Transverse colon (tissue), 4 donors: ENCODE measurements at regions not wholly inside any gene's neighbourhood (a gene's known extent, or its start where the extent isn't known, plus 50 kb on each side); places are given as distances from the start of the nearest gene placed in this dataset.

Experiments
- DNase-seq: peaks from one replicate; pipeline ENCODE4 v3.0.0-alpha.2; 2019
- H3K27ac ChIP-seq, 4 donors: fragments of 200-600 bp; sonication (generic); 2 replicates each; pipeline ENCODE4 v1.5.1; 2016 to 2018; ENCODE audit warnings: inconsistent platforms in 4 of 4
- H3K27me3 ChIP-seq: fragments of 200-600 bp; sonication (generic); 2 replicates; pipeline ENCODE4 v1.5.1; 2017; ENCODE audit warnings: inconsistent platforms
- H3K36me3 ChIP-seq, 4 donors: fragments of 200-600 bp; sonication (generic); 2 replicates each; pipeline ENCODE4 v1.5.1; 2017 to 2019; ENCODE audit warnings: inconsistent platforms in 4 of 4
- H3K4me1 ChIP-seq, 4 donors: fragments of 200-600 bp; sonication (generic); 2 replicates each; pipeline ENCODE4 v1.5.1; 2017 to 2020; ENCODE audit warnings: inconsistent platforms in 4 of 4
- H3K4me3 ChIP-seq, 4 donors: fragments of 200-600 bp; sonication (generic); 1 replicate in 1 of 4; 2 replicates in 3 of 4; pipeline versions ENCODE4 v1.5.1 to v1.6.1; 2017 to 2019; ENCODE audit warnings: inconsistent platforms in 4 of 4
- H3K9me3 ChIP-seq, 2 donors: fragments of 200-600 bp; sonication (generic); 2 replicates each; pipeline ENCODE4 v1.5.1; 2017 to 2019; ENCODE audit warnings: inconsistent platforms in 2 of 2
- CTCF ChIP-seq, 5 experiments: fragments of 200-600 bp in 3 of 5; fragments of 450-650 bp in 2 of 5; sonication (generic) in 3 of 5; IDR thresholded peaks; 1 replicate in 2 of 5; 2 replicates in 3 of 5; pipeline ENCODE4 v1.5.1; 2016 to 2017; ENCODE audit warnings: antibody characterized with exemption in 5 of 5, inconsistent platforms in 3 of 5, mild to moderate bottlenecking in 2 of 5, moderate library complexity in 1 of 5
- EP300 ChIP-seq: sonication (generic); formaldehyde crosslinking; IDR thresholded peaks from one replicate; pipeline ENCODE4 v1.6.1; 2017; ENCODE audit warnings: antibody characterized with exemption, low read depth
- POLR2A ChIP-seq: fragments of 450-650 bp; IDR thresholded peaks from one replicate; pipeline ENCODE4 v1.6.1; 2016; ENCODE audit warnings: antibody characterized with exemption, mild to moderate bottlenecking, moderate library complexity
- POLR2AphosphoS5 ChIP-seq, 3 donors: sonication (generic); formaldehyde crosslinking; IDR thresholded peaks; one replicate each; pipeline ENCODE4 v1.6.1; 2016; ENCODE audit warnings: antibody characterized with exemption in 3 of 3
- WGBS, 2 donors: methylation state at CpG; one replicate each; pipeline ENCODE4 v1.1.5; 2018; ENCODE audit warnings: low coverage in 1 of 2; 5-methylcytosine and 5-hydroxymethylcytosine counted together
- in situ Hi-C, 4 donors: fragments of 200-750 bp; cut with MboI; loops; one replicate each; pipeline versions ENCODE4 v1.15.0 to v1.15.1; 2017; ENCODE audit warnings: low sequenced_read_pairs in 3 of 4, low pct_ligation_motif_present in 1 of 4, low pct_unique_long_range_greater_than_20kb in 1 of 4
- intact Hi-C: fragments of 100-400 bp; cut with DNase I; formaldehyde crosslinking; loops from one replicate; pipeline ENCODE4 v1.15.1; 2023; ENCODE audit warnings: low total_unique reads

GRCh38 chr17:51496378-51496777, 236.0 kb downstream of the UTP18 start:
- no peak overlapping the region for H3K27ac ChIP-seq
- H3K36me3 ChIP-seq: no peaks in the 10 kb centered on the region
- H3K4me3 ChIP-seq: no peak overlapping the region
- 8% methylated on average over 1 of the region's 1 CpG; no CpG with 5 or more reads in 1 of the 2 donors for WGBS, 2 donors
- no peaks in the 10 kb centered on the region for H3K4me1 ChIP-seq
- H3K27me3 ChIP-seq: no peaks in the 10 kb centered on the region
- in situ Hi-C loops: loop anchor here in 1 of 4 donors (25.0 kb wide), 1 partner anchor 109 kb away; no protein-coding TSS in a partner anchor
- TF ChIP-seq POLR2AphosphoS5 (IDR thresholded peaks at IDR 0.05) (no peak), EP300 (no peak), CTCF (IDR thresholded peaks at IDR 0.05) (no peak), POLR2A (no peak)
- no peak for DNase-seq
- intact Hi-C loops: no loop called here
- H3K9me3 ChIP-seq: no peaks in the 10 kb centered on the region

- intact Hi-C loops (no loop called here), in situ Hi-C loops (loop anchor here in 1 of 4 donors (25.0 kb wide), 1 partner anchor 113 kb away; no protein-coding TSS in a partner anchor)
- no peak overlapping the region for H3K27ac ChIP-seq
- no peak for DNase-seq
- WGBS, 2 donors: 76 to 80% methylated on average over 1 of the region's 1 CpG
- no peaks in the 10 kb centered on the region for H3K36me3 ChIP-seq
- no peak overlapping the region for H3K4me3 ChIP-seq
- no peaks in the 10 kb centered on the region for H3K4me1 ChIP-seq
- no peaks in the 10 kb centered on the region for H3K27me3 ChIP-seq
- H3K9me3 ChIP-seq: no peaks in the 10 kb centered on the region
- no peak for TF ChIP-seq POLR2A
- no peak for TF ChIP-seq CTCF (IDR thresholded peaks at IDR 0.05)
- TF ChIP-seq POLR2AphosphoS5 (IDR thresholded peaks at IDR 0.05): no peak
- TF ChIP-seq EP300: no peak
These were observed 239.6 kb downstream of the UTP18 start for GRCh38 chr17:51499897-51500296.

- no peaks in the 10 kb centered on the region for H3K27me3 ChIP-seq
- H3K27ac ChIP-seq: no peak overlapping the region
- no peaks in the 10 kb centered on the region for H3K9me3 ChIP-seq
- intact Hi-C loops: no loop called here
- H3K4me1 ChIP-seq: no peaks in the 10 kb centered on the region
- TF ChIP-seq CTCF (IDR thresholded peaks at IDR 0.05) (no peak), EP300 (no peak), POLR2A (no peak), POLR2AphosphoS5 (IDR thresholded peaks at IDR 0.05) (no peak)
- no peak overlapping the region for H3K4me3 ChIP-seq
- H3K36me3 ChIP-seq: no peaks in the 10 kb centered on the region
- in situ Hi-C loops: no loop called here
- 43 to 50% methylated on average over 1 of the region's 1 CpG for WGBS, 2 donors
- no peak for DNase-seq
These were observed 240.1 kb downstream of the UTP18 start for GRCh38 chr17:51500454-51500853.

GRCh38 chr17:51505450-51505849, 245.1 kb downstream of the UTP18 start:
- in situ Hi-C loops (no loop called here), intact Hi-C loops (no loop called here)
- H3K36me3 ChIP-seq: no peaks in the 10 kb centered on the region
- WGBS, 2 donors: 85% methylated on average over 1 of the region's 1 CpG; no CpG with 5 or more reads in 1 of the 2 donors
- no peak overlapping the region for H3K27ac ChIP-seq
- H3K4me1 ChIP-seq: no peaks in the 10 kb centered on the region
- H3K27me3 ChIP-seq: no peaks in the 10 kb centered on the region
- no peak for DNase-seq
- TF ChIP-seq POLR2A: no peak
- no peak for TF ChIP-seq EP300
- TF ChIP-seq CTCF (IDR thresholded peaks at IDR 0.05): no peak
- no peak for TF ChIP-seq POLR2AphosphoS5 (IDR thresholded peaks at IDR 0.05)
- H3K9me3 ChIP-seq: no peaks in the 10 kb centered on the region
- no peak overlapping the region for H3K4me3 ChIP-seq
